CD4-positive, alpha-beta T cell (primary cell): ENCODE measurements at regions not wholly inside any gene's neighbourhood (a gene's known extent, or its start where the extent isn't known, plus 50 kb on each side); places are given as distances from the start of the nearest gene placed in this dataset.

Experiments
- ATAC-seq: fragments of 200-7000 bp; cut with Tn5 transposase; one replicate; pipeline ENCODE4 v1.10.0; 2022; ENCODE audit warnings: mild to moderate bottlenecking; ENCODE audit not compliant: poor library complexity
- CTCF ChIA-PET: fragments of 350-600 bp; sonication (Branson Sonifier 250); formaldehyde crosslinking; loops from one replicate; lab custom pipeline; 2021; ENCODE audit warnings: antibody characterized with exemption, inconsistent platforms; lab: Charles Lee
- POLR2A ChIA-PET: fragments of 350-600 bp; sonication (Branson Sonifier 250); formaldehyde crosslinking; loops from one replicate; lab custom pipeline; 2021; ENCODE audit warnings: antibody characterized with exemption, inconsistent platforms; lab: Charles Lee
- DNase-seq, 14 experiments: peaks; one replicate each; pipeline ENCODE4 v3.0.0-alpha.2; 2013 to 2020; ENCODE audit warnings: mixed read lengths in 2 of 14
- H3K27ac ChIP-seq, 2 donors: one replicate each; pipeline versions ENCODE4 v1.5.1 to v1.7.0; 2013; ENCODE audit warnings: low read length in 2 of 2, low read depth in 1 of 2, mild to moderate bottlenecking in 1 of 2
- H3K27me3 ChIP-seq, 2 experiments: 1 replicate in 1 of 2; 2 replicates in 1 of 2; pipeline versions ENCODE4 v1.6.1 to v1.7.0; 2013; ENCODE audit warnings: low read length in 2 of 2, control low read depth in 1 of 2, mild to moderate bottlenecking in 1 of 2, moderate library complexity in 1 of 2; ENCODE audit not compliant: insufficient read depth in 2 of 2, control insufficient read depth in 1 of 2
- H3K36me3 ChIP-seq: one replicate; pipeline ENCODE4 v1.6.1; 2013; ENCODE audit warnings: low read length, control low read depth; ENCODE audit not compliant: insufficient read depth
- H3K4me1 ChIP-seq: one replicate; pipeline ENCODE4 v1.6.1; 2013; ENCODE audit warnings: low read length, control low read depth; ENCODE audit not compliant: insufficient read depth
- H3K4me3 ChIP-seq: one replicate; pipeline ENCODE4 v1.5.1; 2013; ENCODE audit warnings: mild to moderate bottlenecking, low read length, moderate library complexity
- H3K9me3 ChIP-seq, 2 experiments: 1 replicate in 1 of 2; 2 replicates in 1 of 2; pipeline versions ENCODE4 v1.6.1 to v1.7.0; 2013; ENCODE audit warnings: low read length in 2 of 2, mild to moderate bottlenecking in 2 of 2, control low read depth in 1 of 2, moderate library complexity in 1 of 2; ENCODE audit not compliant: control insufficient read depth in 1 of 2, insufficient read depth in 1 of 2
- H3K27ac Mint-ChIP-seq: one replicate; pipeline ENCODE4 v1.8.0; 2020; ENCODE audit warnings: mixed read lengths
- H3K27me3 Mint-ChIP-seq: one replicate; pipeline ENCODE4 v1.8.0; 2021; ENCODE audit warnings: mixed read lengths
- H3K36me3 Mint-ChIP-seq: one replicate; pipeline ENCODE4 v1.8.0; 2021; ENCODE audit warnings: low read depth, mixed read lengths
- H3K4me1 Mint-ChIP-seq: one replicate; pipeline ENCODE4 v1.8.0; 2021; ENCODE audit warnings: low read depth, mixed read lengths
- H3K4me3 Mint-ChIP-seq: one replicate; pipeline ENCODE4 v1.8.0; 2020; ENCODE audit warnings: mild to moderate bottlenecking, mixed read lengths
- H3K9me3 Mint-ChIP-seq: one replicate; pipeline ENCODE4 v1.8.0; 2020; ENCODE audit warnings: mixed read lengths
- intact Hi-C, 2 experiments: fragments of 100-400 bp; cut with DNase I in 1 of 2; cut with micrococcal nuclease in 1 of 2; formaldehyde crosslinking; loops; one replicate each; pipeline versions ENCODE4 v1.15.1 to v1.9.0; 2023 to 2025; cut with DNase I, micrococcal nuclease
- TF ChIP-seq, protein P1 (sequence below): fragments of 200-600 bp; IDR thresholded peaks from one replicate; pipeline ENCODE4 v1.8.0; 2022; ENCODE audit warnings: antibody characterized with exemption, mild to moderate bottlenecking

DNA sequence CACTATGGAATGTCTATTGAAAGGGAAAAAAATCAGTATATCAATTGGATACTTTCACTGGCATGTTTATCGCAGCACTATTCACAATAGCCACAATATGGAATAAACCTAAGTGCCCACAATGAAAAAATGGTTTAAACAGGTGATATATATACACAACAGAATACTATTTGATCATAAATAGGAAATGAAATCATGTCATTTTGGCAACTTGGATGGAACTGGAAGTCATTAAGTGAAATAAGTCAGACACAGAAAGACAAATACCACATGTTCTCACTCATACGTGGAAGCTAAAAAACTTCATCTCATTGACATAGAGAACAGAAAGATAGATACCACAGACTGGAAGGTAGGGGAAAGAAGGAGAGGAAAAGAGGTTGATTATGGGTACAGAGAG, 471.6 kb upstream of the FTMT start:
- CTCF ChIA-PET: no interaction called here
- DNase-seq: no peak
- Histone ChIP-seq H3K4me1 (no peaks in the 10 kb centered on the region), H3K4me3 (no peak overlapping the region), H3K27me3 (no peaks in the 10 kb centered on the region), H3K9me3 (peaks cover 0 to 12% of the 10 kb centered on the region in 2 experiments), H3K36me3 (no peaks in the 10 kb centered on the region), H3K27ac (no peak overlapping the region)
- Mint-ChIP-seq H3K4me1 (no peaks in the 10 kb centered on the region), H3K9me3 (peaks cover 6% of the 10 kb centered on the region), H3K4me3 (no peak overlapping the region), H3K36me3 (no peaks in the 10 kb centered on the region), H3K27me3 (no peaks in the 10 kb centered on the region), H3K27ac (no peak overlapping the region)
- POLR2A ChIA-PET: no interaction called here
- TF ChIP-seq, protein P1, sequence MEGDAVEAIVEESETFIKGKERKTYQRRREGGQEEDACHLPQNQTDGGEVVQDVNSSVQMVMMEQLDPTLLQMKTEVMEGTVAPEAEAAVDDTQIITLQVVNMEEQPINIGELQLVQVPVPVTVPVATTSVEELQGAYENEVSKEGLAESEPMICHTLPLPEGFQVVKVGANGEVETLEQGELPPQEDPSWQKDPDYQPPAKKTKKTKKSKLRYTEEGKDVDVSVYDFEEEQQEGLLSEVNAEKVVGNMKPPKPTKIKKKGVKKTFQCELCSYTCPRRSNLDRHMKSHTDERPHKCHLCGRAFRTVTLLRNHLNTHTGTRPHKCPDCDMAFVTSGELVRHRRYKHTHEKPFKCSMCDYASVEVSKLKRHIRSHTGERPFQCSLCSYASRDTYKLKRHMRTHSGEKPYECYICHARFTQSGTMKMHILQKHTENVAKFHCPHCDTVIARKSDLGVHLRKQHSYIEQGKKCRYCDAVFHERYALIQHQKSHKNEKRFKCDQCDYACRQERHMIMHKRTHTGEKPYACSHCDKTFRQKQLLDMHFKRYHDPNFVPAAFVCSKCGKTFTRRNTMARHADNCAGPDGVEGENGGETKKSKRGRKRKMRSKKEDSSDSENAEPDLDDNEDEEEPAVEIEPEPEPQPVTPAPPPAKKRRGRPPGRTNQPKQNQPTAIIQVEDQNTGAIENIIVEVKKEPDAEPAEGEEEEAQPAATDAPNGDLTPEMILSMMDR: no peak
- no peak for ATAC-seq
- intact Hi-C loops: no loop called here

DNA sequence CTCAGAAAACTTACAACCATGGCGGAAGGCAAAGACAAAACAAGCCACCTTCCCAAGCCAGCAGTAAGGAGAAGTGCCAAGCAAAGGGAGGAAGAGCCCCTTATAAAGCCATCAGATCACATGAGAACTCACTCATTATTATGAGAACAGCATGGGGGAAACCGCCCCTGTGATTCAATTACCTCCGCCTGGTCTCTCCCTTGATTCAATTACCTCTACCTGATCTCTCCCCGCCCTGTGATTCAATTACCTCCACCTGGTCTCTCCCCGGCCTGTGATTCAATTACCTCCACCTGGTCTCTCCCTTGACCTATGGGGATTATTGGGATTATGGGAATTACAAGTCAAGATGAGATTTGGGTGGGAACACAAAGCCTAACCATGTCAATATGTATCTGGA, 467.3 kb upstream of the FTMT start:
- H3K27me3 ChIP-seq: no peaks in the 10 kb centered on the region
- ATAC-seq (no peak), DNase-seq (no peak)
- peaks cover 3% of the 10 kb centered on the region for H3K9me3 Mint-ChIP-seq
- no peak overlapping the region for H3K27ac ChIP-seq
- H3K4me3 ChIP-seq: no peak overlapping the region
- no peak overlapping the region for H3K4me3 Mint-ChIP-seq
- TF ChIP-seq, protein P1: no peak
- H3K27ac Mint-ChIP-seq: no peak overlapping the region
- no peaks in the 10 kb centered on the region for H3K36me3 Mint-ChIP-seq
- intact Hi-C loops: no loop called here
- no peaks in the 10 kb centered on the region for H3K36me3 ChIP-seq
- H3K9me3 ChIP-seq: no peaks in the 10 kb centered on the region
- H3K27me3 Mint-ChIP-seq: no peaks in the 10 kb centered on the region
- POLR2A ChIA-PET: no interaction called here
- H3K4me1 Mint-ChIP-seq: no peaks in the 10 kb centered on the region
- H3K4me1 ChIP-seq: no peaks in the 10 kb centered on the region
- CTCF ChIA-PET: no interaction called here

DNA sequence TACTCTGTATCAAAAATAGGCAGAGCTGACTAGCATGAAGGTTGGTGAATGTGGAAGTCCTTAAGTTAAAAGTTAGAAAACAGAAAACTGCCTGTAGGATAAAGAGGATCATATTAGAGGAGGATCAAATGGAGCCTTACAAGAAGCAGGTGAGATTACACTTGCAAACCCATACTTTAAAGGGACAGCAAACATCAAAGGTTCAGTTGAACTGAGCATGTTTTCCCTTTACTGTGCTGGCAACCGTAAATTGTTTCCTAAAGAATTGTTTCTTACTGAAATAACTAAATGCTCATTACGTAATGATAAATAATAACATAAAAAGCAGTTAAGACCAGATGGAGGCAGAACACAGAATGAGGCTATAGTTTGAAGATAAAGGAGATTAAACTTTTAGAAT, 465.3 kb upstream of the FTMT start:
- no peaks in the 10 kb centered on the region for H3K36me3 Mint-ChIP-seq
- DNase-seq (no peak), ATAC-seq (no peak)
- no peaks in the 10 kb centered on the region for H3K4me1 Mint-ChIP-seq
- Histone ChIP-seq H3K27ac (no peak overlapping the region), H3K27me3 (no peaks in the 10 kb centered on the region), H3K9me3 (no peaks in the 10 kb centered on the region), H3K4me3 (no peak overlapping the region), H3K36me3 (no peaks in the 10 kb centered on the region), H3K4me1 (no peaks in the 10 kb centered on the region)
- no peaks in the 10 kb centered on the region for H3K9me3 Mint-ChIP-seq
- no peaks in the 10 kb centered on the region for H3K27me3 Mint-ChIP-seq
- no peak overlapping the region for H3K4me3 Mint-ChIP-seq
- ChIA-PET POLR2A (no interaction called here), CTCF (no interaction called here)
- TF ChIP-seq, protein P1: no peak
- intact Hi-C loops: no loop called here
- H3K27ac Mint-ChIP-seq: no peak overlapping the region
